Fibroblast of villous mesenchyme (primary cell): ENCODE measurements at regions not wholly inside any gene's neighbourhood (a gene's known extent, or its start where the extent isn't known, plus 50 kb on each side); places are given as distances from the start of the nearest gene placed in this dataset.

Experiments
- DNase-seq: peaks from one replicate; pipeline ENCODE4 v3.0.0-alpha.2; 2010; ENCODE audit warnings: low read depth
- H3K4me3 ChIP-seq: 2 replicates; pipeline ENCODE4 v1.5.1; 2011; ENCODE audit warnings: low read depth, mild to moderate bottlenecking, low read length
- TF ChIP-seq, protein P1 (sequence below): IDR thresholded peaks from 2 replicates; pipeline ENCODE4 v1.5.1; 2012; ENCODE audit warnings: low read depth, mild to moderate bottlenecking, low read length; ENCODE audit not compliant: insufficient read depth

- TF ChIP-seq, protein P1, sequence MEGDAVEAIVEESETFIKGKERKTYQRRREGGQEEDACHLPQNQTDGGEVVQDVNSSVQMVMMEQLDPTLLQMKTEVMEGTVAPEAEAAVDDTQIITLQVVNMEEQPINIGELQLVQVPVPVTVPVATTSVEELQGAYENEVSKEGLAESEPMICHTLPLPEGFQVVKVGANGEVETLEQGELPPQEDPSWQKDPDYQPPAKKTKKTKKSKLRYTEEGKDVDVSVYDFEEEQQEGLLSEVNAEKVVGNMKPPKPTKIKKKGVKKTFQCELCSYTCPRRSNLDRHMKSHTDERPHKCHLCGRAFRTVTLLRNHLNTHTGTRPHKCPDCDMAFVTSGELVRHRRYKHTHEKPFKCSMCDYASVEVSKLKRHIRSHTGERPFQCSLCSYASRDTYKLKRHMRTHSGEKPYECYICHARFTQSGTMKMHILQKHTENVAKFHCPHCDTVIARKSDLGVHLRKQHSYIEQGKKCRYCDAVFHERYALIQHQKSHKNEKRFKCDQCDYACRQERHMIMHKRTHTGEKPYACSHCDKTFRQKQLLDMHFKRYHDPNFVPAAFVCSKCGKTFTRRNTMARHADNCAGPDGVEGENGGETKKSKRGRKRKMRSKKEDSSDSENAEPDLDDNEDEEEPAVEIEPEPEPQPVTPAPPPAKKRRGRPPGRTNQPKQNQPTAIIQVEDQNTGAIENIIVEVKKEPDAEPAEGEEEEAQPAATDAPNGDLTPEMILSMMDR: no peak
These were observed 186.3 kb downstream of the ALG10 start for GRCh38 chr12:34208331-34209258.

DNA sequence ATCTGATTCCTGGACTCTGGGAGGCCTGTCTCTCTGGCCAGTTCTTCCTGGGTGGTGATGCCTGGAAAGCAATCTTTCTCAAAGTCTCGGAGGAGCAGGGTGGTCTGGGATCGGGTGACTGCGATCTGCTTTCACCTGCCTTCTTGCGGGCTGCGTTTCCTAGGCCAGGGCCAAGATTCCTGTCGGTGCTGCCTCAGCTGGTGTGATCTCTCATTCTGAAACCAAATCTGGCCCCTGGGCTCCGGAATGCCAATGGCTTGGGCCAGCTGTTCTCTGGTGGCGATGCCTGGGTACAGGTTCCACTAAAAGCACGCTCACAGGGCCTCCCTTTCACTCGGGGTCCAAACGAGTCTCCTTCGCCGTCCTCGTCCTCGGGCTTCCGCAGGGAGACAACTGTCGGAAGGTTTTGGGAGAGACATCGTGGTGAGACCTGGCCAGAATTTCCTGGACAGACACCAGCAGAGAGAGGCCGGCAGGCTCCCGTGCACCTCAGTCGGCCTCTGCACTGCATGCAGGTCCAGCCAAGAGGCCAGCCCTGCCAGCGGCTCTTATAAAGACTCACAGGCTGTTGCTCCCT, 187.1 kb downstream of the ALG10 start:
- no peak overlapping the region for H3K4me3 ChIP-seq
- DNase-seq: no peak
- TF ChIP-seq, protein P1: no peak

More at GRCh38 chr12:34208331-34209258, 186.3 kb downstream of the ALG10 start:
- no peak overlapping the region for H3K4me3 ChIP-seq
- no peak for DNase-seq

DNA sequence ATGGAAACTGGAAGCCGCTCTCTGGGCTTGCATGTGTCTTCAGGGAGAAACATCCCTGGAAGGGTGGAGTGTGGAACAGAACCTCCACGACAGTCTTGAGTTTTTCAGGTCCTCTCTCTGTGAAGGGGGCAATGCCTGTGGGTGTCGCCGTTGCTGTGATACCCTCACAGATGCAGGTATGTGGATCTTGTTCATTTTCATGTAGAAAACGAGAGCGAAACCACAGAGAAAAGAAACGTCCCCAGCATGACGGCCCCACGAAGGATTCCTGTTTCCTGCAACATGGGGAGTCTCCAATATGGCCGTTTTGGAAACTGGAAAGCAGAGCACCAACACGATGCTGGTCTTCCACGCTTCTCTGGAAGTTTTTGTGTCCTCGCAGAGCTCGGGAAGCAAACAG, 187.9 kb downstream of the ALG10 start:
- TF ChIP-seq, protein P1: no peak
- DNase-seq: no peak
- H3K4me3 ChIP-seq: no peak overlapping the region

DNA sequence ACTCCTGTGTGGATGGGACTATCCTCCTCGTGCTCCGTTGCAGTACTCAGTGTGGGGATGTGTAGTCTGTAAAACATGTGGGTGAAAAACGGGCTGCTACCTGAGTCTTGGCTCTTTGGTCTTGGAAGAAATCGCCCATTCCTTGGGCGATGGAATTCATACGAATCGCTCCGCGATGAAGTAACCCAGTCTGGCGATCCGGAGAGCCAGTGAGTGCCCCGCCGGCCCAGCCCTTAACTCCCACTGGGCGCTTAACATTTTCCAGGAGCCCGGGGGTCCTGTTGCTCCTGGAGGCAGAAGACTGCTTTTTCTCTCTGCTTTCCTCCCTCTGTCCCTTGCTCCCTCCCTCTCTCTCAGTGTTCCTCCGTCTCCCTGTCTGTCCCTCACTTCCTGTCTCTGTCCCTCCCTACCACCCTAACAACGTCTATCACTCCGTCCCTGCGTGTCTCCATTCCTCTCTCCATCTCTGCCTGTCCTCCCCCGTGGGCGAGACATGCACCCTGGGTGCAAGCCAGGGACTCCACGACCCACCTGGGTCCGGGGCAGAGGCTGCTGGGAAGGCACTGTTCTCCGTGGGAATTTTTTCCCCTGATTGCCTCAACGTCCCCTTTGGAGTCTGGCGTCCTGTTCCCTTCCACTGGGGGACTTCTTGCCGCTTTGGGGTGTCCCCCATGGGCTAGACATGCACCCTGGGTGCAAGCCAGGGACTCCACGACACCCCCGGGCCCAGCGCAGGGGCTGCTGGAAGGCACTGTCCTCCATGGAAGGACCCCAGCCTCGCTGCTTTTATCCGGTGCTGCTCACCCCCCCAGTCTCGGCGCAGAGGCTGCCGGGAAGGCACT, 188.6 kb downstream of the ALG10 start:
- DNase-seq: no peak
- TF ChIP-seq, protein P1: no peak
- H3K4me3 ChIP-seq: no peak overlapping the region

DNA sequence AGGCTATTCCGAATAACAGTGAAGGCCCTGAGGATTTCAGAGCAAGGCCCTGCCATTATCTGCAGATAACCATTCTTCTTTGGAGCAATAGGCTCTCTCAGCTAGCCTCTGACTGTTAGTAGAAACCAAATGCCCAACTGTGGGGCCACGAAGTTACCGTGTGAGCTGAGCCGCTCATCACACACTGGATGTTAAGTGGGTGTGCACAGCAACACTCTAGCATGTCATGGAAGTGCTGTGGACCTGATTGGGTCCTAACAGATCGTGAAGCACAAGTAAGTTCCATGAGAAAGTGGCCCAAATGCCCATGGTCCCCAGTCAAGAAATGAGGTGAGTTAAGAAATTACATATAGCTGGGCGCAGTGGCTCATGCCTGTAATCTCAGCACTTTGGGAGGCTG, 190.4 kb downstream of the ALG10 start:
- H3K4me3 ChIP-seq: no peak overlapping the region
- DNase-seq: no peak
- TF ChIP-seq, protein P1: no peak

- no peak overlapping the region for H3K4me3 ChIP-seq
- TF ChIP-seq, protein P1: no peak
- DNase-seq: no peak
These were observed 191.7 kb downstream of the ALG10 start for GRCh38 chr12:34214011-34214410.
